DOHH2 (cell line): ENCODE measurements at regions not wholly inside any gene's neighbourhood (a gene's known extent, or its start where the extent isn't known, plus 50 kb on each side); places are given as distances from the start of the nearest gene placed in this dataset.

Experiments
- EZH2phosphoT487 ChIP-seq: fragments of 200-600 bp; sonication (generic); IDR thresholded peaks from 2 replicates; pipeline ENCODE4 v1.6.1; 2017; ENCODE audit warnings: borderline replicate concordance, mild to moderate bottlenecking, antibody characterized with exemption, low read length, moderate library complexity, mixed read lengths
- TF ChIP-seq, protein P1 (sequence below): fragments of 200-600 bp; sonication (generic); IDR thresholded peaks from one replicate; pipeline ENCODE4 v1.5.1; 2014; ENCODE audit warnings: antibody characterized with exemption, mild to moderate bottlenecking, low read depth, low read length; ENCODE audit not compliant: poor library complexity, severe bottlenecking

DNA sequence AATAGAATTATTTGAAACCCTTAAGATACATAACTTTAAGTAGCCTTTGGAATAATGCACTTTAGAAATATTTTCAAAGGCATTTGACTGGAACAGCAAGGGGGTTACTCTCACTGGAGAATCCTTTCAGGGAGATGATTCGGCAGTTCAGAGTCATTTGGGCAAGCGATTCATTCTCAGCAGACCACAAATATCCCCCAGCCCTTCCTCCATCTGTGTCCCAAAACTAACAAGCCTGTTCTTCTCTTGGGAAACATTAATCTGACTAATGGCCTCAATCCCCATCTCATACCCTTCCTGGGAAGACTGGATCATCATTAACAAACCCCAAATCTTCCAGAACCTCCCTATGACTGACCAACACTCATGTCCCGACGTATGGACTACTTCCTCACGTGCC lies 65.8 kb upstream of the S1PR3 start:
- TF ChIP-seq, protein P1, sequence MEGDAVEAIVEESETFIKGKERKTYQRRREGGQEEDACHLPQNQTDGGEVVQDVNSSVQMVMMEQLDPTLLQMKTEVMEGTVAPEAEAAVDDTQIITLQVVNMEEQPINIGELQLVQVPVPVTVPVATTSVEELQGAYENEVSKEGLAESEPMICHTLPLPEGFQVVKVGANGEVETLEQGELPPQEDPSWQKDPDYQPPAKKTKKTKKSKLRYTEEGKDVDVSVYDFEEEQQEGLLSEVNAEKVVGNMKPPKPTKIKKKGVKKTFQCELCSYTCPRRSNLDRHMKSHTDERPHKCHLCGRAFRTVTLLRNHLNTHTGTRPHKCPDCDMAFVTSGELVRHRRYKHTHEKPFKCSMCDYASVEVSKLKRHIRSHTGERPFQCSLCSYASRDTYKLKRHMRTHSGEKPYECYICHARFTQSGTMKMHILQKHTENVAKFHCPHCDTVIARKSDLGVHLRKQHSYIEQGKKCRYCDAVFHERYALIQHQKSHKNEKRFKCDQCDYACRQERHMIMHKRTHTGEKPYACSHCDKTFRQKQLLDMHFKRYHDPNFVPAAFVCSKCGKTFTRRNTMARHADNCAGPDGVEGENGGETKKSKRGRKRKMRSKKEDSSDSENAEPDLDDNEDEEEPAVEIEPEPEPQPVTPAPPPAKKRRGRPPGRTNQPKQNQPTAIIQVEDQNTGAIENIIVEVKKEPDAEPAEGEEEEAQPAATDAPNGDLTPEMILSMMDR, result no peak
- TF ChIP-seq EZH2phosphoT487, result no peak
